H1 (cell line): ENCODE measurements at regions not wholly inside any gene's neighbourhood (a gene's known extent, or its start where the extent isn't known, plus 50 kb on each side); places are given as distances from the start of the nearest gene placed in this dataset.

ENCODE experiments used
- ATF2 ChIP-seq: IDR thresholded peaks from 2 replicates; pipeline ENCODE4 v1.6.1; 2012; ENCODE audit warnings: low read length, inconsistent platforms
- BRCA1 ChIP-seq: IDR thresholded peaks from 2 replicates; pipeline ENCODE4 v1.6.1; 2012; ENCODE audit warnings: low read depth, low read length, improper control_type of control experiment
- CTCF ChIP-seq, 3 experiments: IDR thresholded peaks; 1 replicate in 2 of 3; 2 replicates in 1 of 3; pipeline versions ENCODE4 v1.5.1 to v1.6.1; 2011; ENCODE audit warnings: low read length in 3 of 3, mild to moderate bottlenecking in 3 of 3, inconsistent platforms in 2 of 3, low read depth in 1 of 3, moderate library complexity in 1 of 3; ENCODE audit not compliant: insufficient read depth in 1 of 3; ENCODE audit errors: control extremely low read depth in 1 of 3
- FOSL1 ChIP-seq: IDR thresholded peaks from 2 replicates; pipeline ENCODE4 v1.6.1; 2011; ENCODE audit warnings: mild to moderate bottlenecking, low read depth, low read length, moderate library complexity; ENCODE audit not compliant: insufficient read depth
- GABPA ChIP-seq: IDR thresholded peaks from 2 replicates; pipeline ENCODE4 v1.6.1; 2011; ENCODE audit warnings: mild to moderate bottlenecking, low read length, moderate library complexity, borderline replicate concordance; ENCODE audit not compliant: insufficient read depth
- HDAC2 ChIP-seq, 2 experiments: fragments of 300-600 bp in 1 of 2; sonication (generic) in 1 of 2; IDR thresholded peaks; 2 replicates each; pipeline ENCODE4 v1.6.1; 2011 to 2012; ENCODE audit warnings: low read depth in 2 of 2, low read length in 2 of 2, mild to moderate bottlenecking in 2 of 2, moderate library complexity in 2 of 2, borderline replicate concordance in 1 of 2, inconsistent platforms in 1 of 2
- POLR2AphosphoS5 ChIP-seq: IDR thresholded peaks from 2 replicates; pipeline ENCODE4 v1.6.1; 2011; ENCODE audit warnings: low read depth, low read length
- RBBP5 ChIP-seq: IDR thresholded peaks from 2 replicates; pipeline ENCODE4 v1.7.1; 2012; ENCODE audit warnings: low read depth, mild to moderate bottlenecking, inconsistent platforms, low read length, moderate library complexity, borderline replicate concordance
- RFX5 ChIP-seq: IDR thresholded peaks from 2 replicates; pipeline ENCODE4 v1.6.1; 2011; ENCODE audit warnings: low read depth, low read length, improper control_type of control experiment, borderline replicate concordance
- RXRA ChIP-seq: IDR thresholded peaks from 2 replicates; pipeline ENCODE4 v1.6.1; 2011; ENCODE audit warnings: low read depth, mild to moderate bottlenecking, low read length, moderate library complexity; ENCODE audit not compliant: insufficient read depth

- no peak for TF ChIP-seq RXRA
- TF ChIP-seq GABPA: no peak
- no peak for TF ChIP-seq RBBP5
- TF ChIP-seq CTCF (IDR thresholded peaks at IDR 0.05; ENCODE audit: control extremely low read depth in 1 of 3, insufficient read depth in 1 of 3, low read depth in 1 of 3, low read length in 3 of 3): no peak
- TF ChIP-seq ATF2: no peak
- TF ChIP-seq RFX5: no peak
- no peak for TF ChIP-seq HDAC2 (IDR thresholded peaks at IDR 0.05; ENCODE audit: borderline replicate concordance in 1 of 2, low read depth in 2 of 2, low read length in 2 of 2)
- no peak for TF ChIP-seq BRCA1
- TF ChIP-seq FOSL1: no peak
- no peak for TF ChIP-seq POLR2AphosphoS5
Observed at GRCh38 chr22:49307870-49308269, 519.8 kb downstream of the BRD1 start.
